Cardiac fibroblast (primary cell): ENCODE measurements at regions not wholly inside any gene's neighbourhood (a gene's known extent, or its start where the extent isn't known, plus 50 kb on each side); places are given as distances from the start of the nearest gene placed in this dataset.

Experiments used
- DNase-seq, 2 donors: peaks; one replicate each; pipeline versions ENCODE4 v3.0.0 to v3.0.0-alpha.2; 2010; ENCODE audit warnings: low read depth in 2 of 2
- H3K4me3 ChIP-seq, 2 donors: replicated peaks in 1 of 2; 1 replicate in 1 of 2; 2 replicates in 1 of 2; pipeline ENCODE4 v1.5.1; 2011; ENCODE audit warnings: low read depth in 2 of 2, low read length in 2 of 2, mild to moderate bottlenecking in 2 of 2, moderate library complexity in 1 of 2
- CTCF ChIP-seq: IDR thresholded peaks from one replicate; pipeline ENCODE4 v1.5.1; 2011; ENCODE audit warnings: low read depth, mild to moderate bottlenecking, low read length, inconsistent platforms

DNA sequence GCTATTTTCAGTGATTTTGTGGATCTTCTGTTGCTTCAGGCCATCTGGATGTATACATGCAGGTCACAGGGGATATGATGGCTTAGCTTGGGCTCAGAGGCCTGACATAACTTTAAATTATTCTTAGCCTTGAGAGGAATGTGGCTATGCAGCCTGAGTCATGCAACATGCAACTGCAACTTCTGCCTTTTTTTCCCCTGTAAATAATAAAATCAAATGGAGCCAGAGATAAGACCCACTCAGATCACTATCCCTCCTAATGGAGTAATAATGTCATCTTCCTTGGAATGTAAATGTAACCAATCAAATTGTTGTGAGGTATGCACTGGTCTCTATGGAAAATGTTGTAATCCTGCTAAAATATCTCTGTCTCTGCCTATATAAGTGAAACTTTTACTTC is 54.9 kb downstream of the MAGEB17 start:
- no peak for TF ChIP-seq CTCF
- no peak overlapping the region for H3K4me3 ChIP-seq
- peak; percentile 3 to 40 for DNase-seq

GRCh38 chrX:16223385-16223784 is 56.1 kb downstream of the MAGEB17 start:
- no peak for TF ChIP-seq CTCF
- H3K4me3 ChIP-seq = no peak overlapping the region
- no peak for DNase-seq

DNA sequence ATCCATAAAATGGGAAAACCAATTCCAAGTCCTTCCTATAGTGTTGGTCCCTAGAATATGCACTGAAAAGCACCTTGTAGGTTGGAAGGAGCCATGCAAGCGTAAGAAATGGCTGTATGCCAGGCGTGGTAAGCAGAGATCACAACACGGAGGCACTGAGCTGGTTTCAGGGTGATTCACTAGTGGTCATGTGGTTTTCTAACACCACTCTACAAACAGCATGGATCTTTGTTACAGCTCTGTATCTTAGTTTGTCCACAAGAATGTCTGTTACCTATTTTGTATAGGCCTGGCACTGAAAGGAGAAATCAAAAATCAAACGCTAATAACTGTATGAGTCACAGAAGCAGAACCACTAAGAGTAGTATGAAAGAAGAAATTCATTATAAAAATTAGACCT is 71.9 kb downstream of the MAGEB17 start:
- peak; percentile 49 to 81 for DNase-seq
- no peak for TF ChIP-seq CTCF
- H3K4me3 ChIP-seq = no peak overlapping the region

DNA sequence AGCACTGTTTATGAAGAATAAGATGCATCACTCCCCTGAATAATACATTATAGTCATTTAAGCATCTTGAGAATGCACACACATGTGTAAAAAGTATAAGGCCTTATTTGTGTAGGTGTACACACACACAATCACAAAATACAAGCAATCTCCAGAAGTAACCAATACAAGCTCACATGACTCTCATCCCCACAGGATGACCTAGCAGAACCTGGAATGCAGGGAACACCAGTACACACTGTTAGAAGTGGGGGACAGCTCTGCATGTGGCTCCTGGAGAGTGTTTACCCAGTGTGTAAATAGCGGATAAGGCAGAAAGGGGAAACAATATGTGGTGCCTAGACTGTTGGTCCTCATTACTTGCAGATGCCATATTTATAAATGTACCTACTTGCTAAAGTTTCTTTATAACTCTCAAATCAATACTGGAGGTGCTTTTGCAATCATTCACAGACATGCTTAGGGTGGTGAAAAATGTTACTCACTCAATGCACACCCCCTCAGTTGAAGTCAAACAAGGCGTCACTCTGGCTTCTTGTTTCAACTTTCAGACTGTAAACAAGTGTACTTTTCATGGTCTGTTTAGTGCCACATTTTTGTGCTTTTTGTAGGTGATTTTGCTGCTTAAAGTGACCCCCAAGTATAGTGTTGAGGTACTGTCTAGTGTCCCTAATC is 73.1 kb downstream of the MAGEB17 start:
- no peak overlapping the region for H3K4me3 ChIP-seq
- TF ChIP-seq CTCF = no peak
- no peak for DNase-seq

- TF ChIP-seq CTCF = no peak
- no peak for DNase-seq
- H3K4me3 ChIP-seq = no peak overlapping the region
Measured at GRCh38 chrX:16240968-16241367, 73.7 kb downstream of the MAGEB17 start.

GRCh38 chrX:16250296-16250695 is 83.0 kb downstream of the MAGEB17 start:
- no peak for TF ChIP-seq CTCF
- DNase-seq = peak in 1 of 2 donors; percentile 40

GRCh38 chrX:16251782-16252181 is 84.5 kb downstream of the MAGEB17 start:
- DNase-seq = no peak
- TF ChIP-seq CTCF = no peak
- no peak overlapping the region for H3K4me3 ChIP-seq

More at GRCh38 chrX:16250296-16250695, 83.0 kb downstream of the MAGEB17 start:
- no peak overlapping the region for H3K4me3 ChIP-seq
